ENCODE measurements at regions not wholly inside any gene's neighbourhood (a gene's known extent, or its start where the extent isn't known, plus 50 kb on each side); places are given as distances from the start of the nearest gene placed in this dataset.

DNA sequence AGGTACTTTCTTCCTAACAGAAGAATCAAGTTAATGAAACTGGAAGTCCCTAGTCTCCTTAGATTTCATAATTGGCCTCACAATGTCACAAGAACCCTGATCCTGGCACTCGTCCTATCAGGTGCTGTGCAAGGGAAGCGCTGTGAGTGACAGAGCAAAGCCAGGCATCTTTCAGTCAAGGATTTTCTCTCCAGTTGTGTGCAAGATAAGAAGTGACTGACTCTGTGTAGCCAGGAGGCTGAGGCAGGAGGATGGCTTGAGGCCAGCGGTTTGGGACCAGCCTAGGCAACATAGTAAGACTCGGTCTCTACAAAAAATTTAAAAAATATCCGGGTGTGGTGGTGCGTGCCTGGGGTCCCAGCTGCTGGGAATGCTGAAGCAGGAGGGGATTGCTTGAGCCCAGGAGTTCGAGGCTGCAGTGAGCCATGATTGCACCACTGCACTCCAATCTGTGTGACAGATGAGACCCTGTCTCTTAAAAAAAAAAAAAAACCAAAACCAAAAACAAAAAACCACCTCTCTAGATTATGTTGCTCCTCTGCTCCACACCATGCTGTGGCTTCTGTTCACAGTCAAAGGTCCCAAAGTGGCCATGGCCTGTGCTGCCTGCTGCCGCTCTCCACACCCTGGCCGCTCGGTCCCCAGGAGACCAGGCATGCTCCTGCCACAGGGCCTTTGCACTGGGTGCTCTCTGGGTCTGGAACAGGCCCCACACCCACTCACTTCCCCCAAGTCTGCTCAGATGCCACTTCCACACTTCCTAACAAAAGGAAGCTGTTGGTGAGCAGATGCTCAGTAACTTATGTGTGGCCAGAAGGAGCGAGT lies 54.2 kb upstream of the CLDN5 start:
- ATAC-seq (peak; percentile 52), FAIRE-seq (peak; percentile 40), DNase-seq (ENCODE audit: extremely low read depth in 1 of 4, low spot score in 3 of 4) (peak; percentile 58 to 83 (median 74))
- no TSS peak for BruUV-seq (replicated peaks)
- 14% methylated on average over 11 of the region's 11 CpGs for WGBS (ENCODE audit: insufficient coverage, low coverage, missing lambda C conversion rate)
- Histone ChIP-seq H3K4me3 (no peak overlapping the region), H2AFZ (ENCODE audit: low read depth, low read length) (no peak overlapping the region), H3K79me2 (ENCODE audit: control insufficient read depth, insufficient read depth, low read length) (no peaks in the 10 kb centered on the region), H3K27me3 (ENCODE audit: control insufficient read depth in 2 of 2, insufficient read depth in 2 of 2, low read length in 2 of 2) (peaks cover 76 to 84% of the 10 kb centered on the region in 2 experiments), H3K4me1 (replicated peaks in 1 of 2; ENCODE audit: control insufficient read depth in 2 of 2, insufficient read depth in 2 of 2, low read length in 2 of 2) (peaks cover 23 to 26% of the 10 kb centered on the region in 2 experiments), H4K20me1 (replicated peaks; ENCODE audit: control insufficient read depth, insufficient read depth, low read length) (peaks cover 6% of the 10 kb centered on the region), H3K36me3 (ENCODE audit: control insufficient read depth, insufficient read depth, low read length) (no peaks in the 10 kb centered on the region), H3K9ac (ENCODE audit: insufficient read depth in 1 of 2, low read depth in 2 of 2, low read length in 2 of 2) (peak overlapping the region in 1 of 2 experiments; percentile 31; a peak in 2 of 4 replicates), H3K27ac (ENCODE audit: extremely low read depth, low read depth, low read length) (no peak overlapping the region), H3K9me3 (replicated peaks; ENCODE audit: control insufficient read depth, insufficient read depth, low read depth, low read length) (no peaks in the 10 kb centered on the region), H3K4me2 (ENCODE audit: insufficient read depth, low read length) (no peak overlapping the region), H3K9me1 (ENCODE audit: control insufficient read depth, insufficient read depth, low read length) (peaks cover 3% of the 10 kb centered on the region)
- POLR2A ChIA-PET: interaction anchor here (0.5 to 2.0 kb wide), 7 partner anchors 13 to 54 kb away, joined by 3 to 7 read pairs (median 3); no protein-coding TSS in a partner anchor
- in situ Hi-C loops (cut with MboI) (no loop called here), intact Hi-C loops (cut with micrococcal nuclease) (no loop called here)
- CTCF ChIA-PET (ENCODE audit: low intra/inter-chr PET ratio): no interaction called here
- TF ChIP-seq, protein P1, sequence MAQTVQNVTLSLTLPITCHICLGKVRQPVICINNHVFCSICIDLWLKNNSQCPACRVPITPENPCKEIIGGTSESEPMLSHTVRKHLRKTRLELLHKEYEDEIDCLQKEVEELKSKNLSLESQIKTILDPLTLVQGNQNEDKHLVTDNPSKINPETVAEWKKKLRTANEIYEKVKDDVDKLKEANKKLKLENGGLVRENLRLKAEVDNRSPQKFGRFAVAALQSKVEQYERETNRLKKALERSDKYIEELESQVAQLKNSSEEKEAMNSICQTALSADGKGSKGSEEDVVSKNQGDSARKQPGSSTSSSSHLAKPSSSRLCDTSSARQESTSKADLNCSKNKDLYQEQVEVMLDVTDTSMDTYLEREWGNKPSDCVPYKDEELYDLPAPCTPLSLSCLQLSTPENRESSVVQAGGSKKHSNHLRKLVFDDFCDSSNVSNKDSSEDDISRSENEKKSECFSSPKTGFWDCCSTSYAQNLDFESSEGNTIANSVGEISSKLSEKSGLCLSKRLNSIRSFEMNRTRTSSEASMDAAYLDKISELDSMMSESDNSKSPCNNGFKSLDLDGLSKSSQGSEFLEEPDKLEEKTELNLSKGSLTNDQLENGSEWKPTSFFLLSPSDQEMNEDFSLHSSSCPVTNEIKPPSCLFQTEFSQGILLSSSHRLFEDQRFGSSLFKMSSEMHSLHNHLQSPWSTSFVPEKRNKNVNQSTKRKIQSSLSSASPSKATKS (CRISPR knock-in tag; IDR thresholded peaks at IDR 0.05): no peak
- TF ChIP-seq EZH2 (IDR thresholded peaks at IDR 0.05; ENCODE audit: borderline replicate concordance, low read depth, low read length) (no peak), MED1 (CRISPR knock-in tag; IDR thresholded peaks at IDR 0.05; ENCODE audit: borderline replicate concordance) (no peak), MTF1 (CRISPR knock-in tag; IDR thresholded peaks at IDR 0.05; ENCODE audit: borderline replicate concordance) (peak; percentile 19; the same call in 1 of the 2 replicates), BRCA1 (IDR thresholded peaks at IDR 0.05) (no peak), BRCA1 (CRISPR knock-in tag; IDR thresholded peaks at IDR 0.05) (no peak), ETV6 (IDR thresholded peaks at IDR 0.05; ENCODE audit: borderline replicate concordance in 1 of 2, low read depth in 2 of 2, low read length in 1 of 2) (no peak), ETV6 (CRISPR knock-in tag; IDR thresholded peaks at IDR 0.05; ENCODE audit: borderline replicate concordance) (no peak)
- TF ChIP-seq, protein P2, sequence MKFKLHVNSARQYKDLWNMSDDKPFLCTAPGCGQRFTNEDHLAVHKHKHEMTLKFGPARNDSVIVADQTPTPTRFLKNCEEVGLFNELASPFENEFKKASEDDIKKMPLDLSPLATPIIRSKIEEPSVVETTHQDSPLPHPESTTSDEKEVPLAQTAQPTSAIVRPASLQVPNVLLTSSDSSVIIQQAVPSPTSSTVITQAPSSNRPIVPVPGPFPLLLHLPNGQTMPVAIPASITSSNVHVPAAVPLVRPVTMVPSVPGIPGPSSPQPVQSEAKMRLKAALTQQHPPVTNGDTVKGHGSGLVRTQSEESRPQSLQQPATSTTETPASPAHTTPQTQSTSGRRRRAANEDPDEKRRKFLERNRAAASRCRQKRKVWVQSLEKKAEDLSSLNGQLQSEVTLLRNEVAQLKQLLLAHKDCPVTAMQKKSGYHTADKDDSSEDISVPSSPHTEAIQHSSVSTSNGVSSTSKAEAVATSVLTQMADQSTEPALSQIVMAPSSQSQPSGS (CRISPR knock-in tag; IDR thresholded peaks at IDR 0.05): 0 out of 2 replicates have a peak, but pooled peaks have one; percentile 17
- TF ChIP-seq, protein P3, sequence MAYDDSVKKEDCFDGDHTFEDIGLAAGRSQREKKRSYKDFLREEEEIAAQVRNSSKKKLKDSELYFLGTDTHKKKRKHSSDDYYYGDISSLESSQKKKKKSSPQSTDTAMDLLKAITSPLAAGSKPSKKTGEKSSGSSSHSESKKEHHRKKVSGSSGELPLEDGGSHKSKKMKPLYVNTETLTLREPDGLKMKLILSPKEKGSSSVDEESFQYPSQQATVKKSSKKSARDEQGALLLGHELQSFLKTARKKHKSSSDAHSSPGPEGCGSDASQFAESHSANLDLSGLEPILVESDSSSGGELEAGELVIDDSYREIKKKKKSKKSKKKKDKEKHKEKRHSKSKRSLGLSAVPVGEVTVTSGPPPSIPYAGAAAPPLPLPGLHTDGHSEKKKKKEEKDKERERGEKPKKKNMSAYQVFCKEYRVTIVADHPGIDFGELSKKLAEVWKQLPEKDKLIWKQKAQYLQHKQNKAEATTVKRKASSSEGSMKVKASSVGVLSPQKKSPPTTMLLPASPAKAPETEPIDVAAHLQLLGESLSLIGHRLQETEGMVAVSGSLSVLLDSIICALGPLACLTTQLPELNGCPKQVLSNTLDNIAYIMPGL (CRISPR knock-in tag; IDR thresholded peaks at IDR 0.05): no peak
- TF ChIP-seq, protein P4, sequence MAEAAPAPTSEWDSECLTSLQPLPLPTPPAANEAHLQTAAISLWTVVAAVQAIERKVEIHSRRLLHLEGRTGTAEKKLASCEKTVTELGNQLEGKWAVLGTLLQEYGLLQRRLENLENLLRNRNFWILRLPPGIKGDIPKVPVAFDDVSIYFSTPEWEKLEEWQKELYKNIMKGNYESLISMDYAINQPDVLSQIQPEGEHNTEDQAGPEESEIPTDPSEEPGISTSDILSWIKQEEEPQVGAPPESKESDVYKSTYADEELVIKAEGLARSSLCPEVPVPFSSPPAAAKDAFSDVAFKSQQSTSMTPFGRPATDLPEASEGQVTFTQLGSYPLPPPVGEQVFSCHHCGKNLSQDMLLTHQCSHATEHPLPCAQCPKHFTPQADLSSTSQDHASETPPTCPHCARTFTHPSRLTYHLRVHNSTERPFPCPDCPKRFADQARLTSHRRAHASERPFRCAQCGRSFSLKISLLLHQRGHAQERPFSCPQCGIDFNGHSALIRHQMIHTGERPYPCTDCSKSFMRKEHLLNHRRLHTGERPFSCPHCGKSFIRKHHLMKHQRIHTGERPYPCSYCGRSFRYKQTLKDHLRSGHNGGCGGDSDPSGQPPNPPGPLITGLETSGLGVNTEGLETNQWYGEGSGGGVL (CRISPR knock-in tag; IDR thresholded peaks at IDR 0.05): no peak
